BJ (cell line): ENCODE measurements at regions not wholly inside any gene's neighbourhood (a gene's known extent, or its start where the extent isn't known, plus 50 kb on each side); places are given as distances from the start of the nearest gene placed in this dataset.

Experiments used
- CTCF ChIA-PET: fragments of 350-600 bp; formaldehyde crosslinking; extraction: SDS; loops from one replicate; lab custom pipeline; 2021; ENCODE audit warnings: antibody characterized with exemption, inconsistent platforms; lab: Yijun Ruan, JAX
- POLR2A ChIA-PET: fragments of 300-600 bp; sonication (Branson Sonifier 250); formaldehyde crosslinking; extraction: SDS; loops from one replicate; lab custom pipeline; 2021; ENCODE audit warnings: antibody characterized with exemption; lab: Charles Lee
- DNase-seq: peaks from one replicate; pipeline ENCODE4 v3.0.0-alpha.2; 2011; ENCODE audit warnings: low read depth
- H3K27me3 ChIP-seq: 2 replicates; pipeline ENCODE4 v1.6.0; 2011; ENCODE audit warnings: low read length; ENCODE audit not compliant: control insufficient read depth, insufficient read depth
- H3K36me3 ChIP-seq: 2 replicates; pipeline ENCODE4 v1.5.1; 2011; ENCODE audit warnings: low read length; ENCODE audit not compliant: control insufficient read depth, insufficient read depth
- H3K4me3 ChIP-seq: 2 replicates; pipeline ENCODE4 v1.5.1; 2011; ENCODE audit warnings: low read depth, mild to moderate bottlenecking, control low read depth, low read length
- TF ChIP-seq, protein P1 (sequence below): IDR thresholded peaks from 2 replicates; pipeline ENCODE4 v1.5.1; 2011; ENCODE audit warnings: low read depth, mild to moderate bottlenecking, control low read depth, inconsistent platforms, low read length, moderate library complexity; ENCODE audit not compliant: insufficient read depth

DNA sequence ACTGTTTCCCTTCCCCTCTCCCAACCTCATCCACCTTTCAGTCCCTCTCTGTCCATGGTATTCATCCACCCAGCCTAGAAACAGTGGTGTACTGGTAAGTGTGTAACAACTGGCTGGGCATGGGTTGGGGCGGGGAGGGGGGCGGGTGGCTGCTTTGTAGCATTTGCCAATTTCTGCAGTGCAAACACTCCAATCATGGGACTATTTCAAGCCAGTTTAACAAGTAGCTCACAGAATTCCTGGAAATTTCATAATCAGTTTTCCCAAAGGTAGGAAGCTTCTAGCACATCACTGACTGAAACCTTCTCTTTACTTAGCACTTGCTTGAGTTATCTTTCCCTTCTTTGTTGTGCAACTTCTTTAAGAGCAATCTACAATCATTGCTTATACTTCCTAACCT, 100.8 kb upstream of the WASF3 start:
- Histone ChIP-seq H3K4me3 (no peak overlapping the region), H3K36me3 (no peaks in the 10 kb centered on the region), H3K27me3 (no peaks in the 10 kb centered on the region)
- DNase-seq: no peak
- TF ChIP-seq, protein P1, sequence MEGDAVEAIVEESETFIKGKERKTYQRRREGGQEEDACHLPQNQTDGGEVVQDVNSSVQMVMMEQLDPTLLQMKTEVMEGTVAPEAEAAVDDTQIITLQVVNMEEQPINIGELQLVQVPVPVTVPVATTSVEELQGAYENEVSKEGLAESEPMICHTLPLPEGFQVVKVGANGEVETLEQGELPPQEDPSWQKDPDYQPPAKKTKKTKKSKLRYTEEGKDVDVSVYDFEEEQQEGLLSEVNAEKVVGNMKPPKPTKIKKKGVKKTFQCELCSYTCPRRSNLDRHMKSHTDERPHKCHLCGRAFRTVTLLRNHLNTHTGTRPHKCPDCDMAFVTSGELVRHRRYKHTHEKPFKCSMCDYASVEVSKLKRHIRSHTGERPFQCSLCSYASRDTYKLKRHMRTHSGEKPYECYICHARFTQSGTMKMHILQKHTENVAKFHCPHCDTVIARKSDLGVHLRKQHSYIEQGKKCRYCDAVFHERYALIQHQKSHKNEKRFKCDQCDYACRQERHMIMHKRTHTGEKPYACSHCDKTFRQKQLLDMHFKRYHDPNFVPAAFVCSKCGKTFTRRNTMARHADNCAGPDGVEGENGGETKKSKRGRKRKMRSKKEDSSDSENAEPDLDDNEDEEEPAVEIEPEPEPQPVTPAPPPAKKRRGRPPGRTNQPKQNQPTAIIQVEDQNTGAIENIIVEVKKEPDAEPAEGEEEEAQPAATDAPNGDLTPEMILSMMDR: no peak
- ChIA-PET CTCF (interaction anchor here (1.6 kb wide), 1 partner anchor 12 kb away, joined by 4 read pairs; no protein-coding TSS in a partner anchor), POLR2A (no interaction called here)

DNA sequence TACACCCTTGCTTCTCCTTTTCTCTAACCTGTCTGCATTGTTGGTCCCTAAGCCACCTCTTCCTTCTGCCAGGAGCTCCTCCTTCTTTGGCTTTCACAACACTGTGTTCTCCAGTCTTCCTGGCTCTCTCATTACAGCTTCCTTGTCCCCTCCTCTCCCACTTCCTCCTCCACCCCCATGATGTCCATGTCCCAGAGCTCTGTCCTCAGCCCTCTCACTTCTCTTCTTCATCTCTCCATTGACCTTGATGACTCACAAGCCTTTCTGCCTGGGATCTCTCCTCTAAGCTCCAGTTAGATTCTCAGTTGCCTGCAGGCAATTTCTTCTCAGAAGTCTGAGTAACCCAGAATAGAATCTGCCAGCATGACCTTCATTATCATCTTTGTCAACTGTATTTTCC, 100.3 kb upstream of the WASF3 start:
- ChIA-PET POLR2A (no interaction called here), CTCF (interaction anchor here (1.2 to 1.6 kb wide), 3 partner anchors 8 to 241 kb away, joined by 3 to 4 read pairs (median 3); no protein-coding TSS in a partner anchor)
- no peak overlapping the region for H3K4me3 ChIP-seq
- no peak for DNase-seq
- H3K27me3 ChIP-seq: no peaks in the 10 kb centered on the region
- TF ChIP-seq, protein P1: no peak
- H3K36me3 ChIP-seq: no peaks in the 10 kb centered on the region

DNA sequence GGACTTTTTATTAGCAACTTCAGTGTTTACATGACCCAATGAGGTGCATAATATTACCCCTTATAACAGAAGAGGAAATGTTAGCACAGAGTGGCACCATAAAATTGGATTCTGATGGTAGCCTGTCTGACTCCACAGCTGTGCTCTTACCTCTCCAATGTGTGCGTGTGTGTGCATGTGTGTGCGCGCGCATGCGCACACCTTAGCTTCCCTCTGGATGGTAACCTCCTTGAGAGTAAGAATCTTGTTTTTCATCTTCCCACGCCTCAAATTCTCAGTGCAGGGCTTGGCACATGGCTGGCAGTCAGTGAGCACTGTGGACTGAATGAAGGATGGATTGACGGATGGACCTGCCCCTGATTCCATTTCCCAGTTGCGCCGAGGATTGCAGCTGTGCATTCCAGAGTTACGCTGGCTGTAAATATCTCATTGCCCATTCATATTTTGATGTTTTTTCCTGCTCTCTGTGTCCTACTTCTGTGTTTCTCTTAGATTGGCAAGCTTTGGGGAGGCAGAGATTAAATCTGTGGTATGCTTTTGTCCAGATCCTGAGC, 99.2 kb upstream of the WASF3 start:
- POLR2A ChIA-PET: no interaction called here
- TF ChIP-seq, protein P1: no peak
- DNase-seq: no peak
- CTCF ChIA-PET: interaction anchor here (1.2 to 1.6 kb wide), 3 partner anchors 9 to 240 kb away, joined by 3 to 4 read pairs (median 3); no protein-coding TSS in a partner anchor
- Histone ChIP-seq H3K36me3 (no peaks in the 10 kb centered on the region), H3K4me3 (no peak overlapping the region), H3K27me3 (no peaks in the 10 kb centered on the region)

GRCh38 chr13:26459276-26460131, 98.0 kb upstream of the WASF3 start:
- DNase-seq: no peak
- no peak overlapping the region for H3K4me3 ChIP-seq
- no peaks in the 10 kb centered on the region for H3K36me3 ChIP-seq
- ChIA-PET CTCF (no interaction called here), POLR2A (no interaction called here)
- H3K27me3 ChIP-seq: no peaks in the 10 kb centered on the region; the same call in 1 of the 2 replicates
- TF ChIP-seq, protein P1: no peak

- ChIA-PET POLR2A (no interaction called here), CTCF (no interaction called here)
- TF ChIP-seq, protein P1: no peak
- DNase-seq: no peak
- no peaks in the 10 kb centered on the region; the same call in 1 of the 2 replicates for H3K27me3 ChIP-seq
- H3K4me3 ChIP-seq: no peak overlapping the region
- H3K36me3 ChIP-seq: no peaks in the 10 kb centered on the region
Measured at GRCh38 chr13:26460648-26461047, 96.8 kb upstream of the WASF3 start.
